Caco-2 (cell line): ENCODE measurements at regions not wholly inside any gene's neighbourhood (a gene's known extent, or its start where the extent isn't known, plus 50 kb on each side); places are given as distances from the start of the nearest gene placed in this dataset.

ENCODE experiments used
- BruUV-seq: library from RNA; stranded (reverse); fragments of 400-500 nt; replicated peaks from 2 replicates; lab custom pipeline; 2021; lab: Mats Ljungman, UMichigan
- CTCF ChIA-PET: fragments of 300-600 bp; sonication (Branson Sonifier 250); formaldehyde crosslinking; loops from one replicate; lab custom pipeline; 2022; ENCODE audit warnings: antibody characterized with exemption; lab: Charles Lee
- POLR2A ChIA-PET: fragments of 300-600 bp; sonication (Branson Sonifier 250); formaldehyde crosslinking; loops from one replicate; lab custom pipeline; 2022; ENCODE audit warnings: antibody characterized with exemption; lab: Charles Lee
- DNase-seq, 2 experiments: peaks; one replicate each; pipeline versions ENCODE4 v3.0.0 to v3.0.0-alpha.2; 2020 to 2022
- H3K27me3 ChIP-seq: replicated peaks from 2 replicates; pipeline ENCODE4 v1.6.0; 2011; ENCODE audit warnings: low read length; ENCODE audit not compliant: control insufficient read depth, insufficient read depth
- H3K36me3 ChIP-seq: 2 replicates; pipeline ENCODE4 v1.5.1; 2011; ENCODE audit warnings: low read length; ENCODE audit not compliant: control insufficient read depth, insufficient read depth
- H3K4me1 ChIP-seq: fragments of 250-450 bp; sonication (Bioruptor Pico); 2 replicates; pipeline ENCODE4 v1.5.1; 2020; ENCODE audit warnings: mild to moderate bottlenecking
- H3K4me3 ChIP-seq: 2 replicates; pipeline ENCODE4 v1.5.1; 2011; ENCODE audit warnings: low read depth, mild to moderate bottlenecking, control low read depth, low read length
- H3K9me3 ChIP-seq: fragments of 250-450 bp; sonication (Bioruptor Pico); 2 replicates; pipeline ENCODE4 v1.5.1; 2020; ENCODE audit warnings: mild to moderate bottlenecking, moderate library complexity
- H3K27ac Mint-ChIP-seq: one replicate; pipeline ENCODE4 v1.8.0; 2022; ENCODE audit warnings: mixed read lengths; ENCODE audit not compliant: unreplicated experiment
- H3K27me3 Mint-ChIP-seq: one replicate; pipeline ENCODE4 v1.8.0; 2022; ENCODE audit warnings: mixed read lengths; ENCODE audit not compliant: insufficient read depth, unreplicated experiment
- H3K36me3 Mint-ChIP-seq: one replicate; pipeline ENCODE4 v1.8.0; 2022; ENCODE audit warnings: mild to moderate bottlenecking, mixed read lengths; ENCODE audit not compliant: insufficient read depth, unreplicated experiment
- H3K4me1 Mint-ChIP-seq: one replicate; pipeline ENCODE4 v1.8.0; 2022; ENCODE audit warnings: low read depth, mixed read lengths; ENCODE audit not compliant: unreplicated experiment
- H3K4me3 Mint-ChIP-seq: one replicate; pipeline ENCODE4 v1.8.0; 2022; ENCODE audit warnings: mild to moderate bottlenecking, moderate library complexity, mixed read lengths; ENCODE audit not compliant: unreplicated experiment
- H3K9me3 Mint-ChIP-seq: one replicate; pipeline ENCODE4 v1.8.0; 2022; ENCODE audit warnings: mixed read lengths; ENCODE audit not compliant: unreplicated experiment
- intact Hi-C: fragments of 100-400 bp; cut with micrococcal nuclease; formaldehyde crosslinking; loops from one replicate; pipeline ENCODE4 v1.10.0; 2022; ENCODE audit not compliant: unreplicated experiment
- TF ChIP-seq, protein P1 (sequence below), 2 experiments: fragments of 200-600 bp in 1 of 2; IDR thresholded peaks; 1 replicate in 1 of 2; 2 replicates in 1 of 2; pipeline versions ENCODE4 v1.5.1 to v1.8.0; 2011 to 2022; ENCODE audit warnings: antibody characterized with exemption in 1 of 2, control low read depth in 1 of 2, inconsistent platforms in 1 of 2, low read depth in 1 of 2, low read length in 1 of 2, mild to moderate bottlenecking in 1 of 2, moderate library complexity in 1 of 2; ENCODE audit not compliant: insufficient read depth in 1 of 2, severe bottlenecking in 1 of 2, unreplicated experiment in 1 of 2

- BruUV-seq, result no TSS peak
- no peaks in the 10 kb centered on the region for H3K36me3 Mint-ChIP-seq
- intact Hi-C loops, result no loop called here
- peak overlapping the region; percentile 47 for H3K4me3 Mint-ChIP-seq
- Histone ChIP-seq H3K36me3 (no peaks in the 10 kb centered on the region), H3K9me3 (peaks cover 7% of the 10 kb centered on the region), H3K4me1 (no peaks in the 10 kb centered on the region; the same call in 1 of the 2 replicates), H3K4me3 (no peak overlapping the region), H3K27me3 (no peaks in the 10 kb centered on the region; the same call in 1 of the 2 replicates)
- TF ChIP-seq, protein P1, sequence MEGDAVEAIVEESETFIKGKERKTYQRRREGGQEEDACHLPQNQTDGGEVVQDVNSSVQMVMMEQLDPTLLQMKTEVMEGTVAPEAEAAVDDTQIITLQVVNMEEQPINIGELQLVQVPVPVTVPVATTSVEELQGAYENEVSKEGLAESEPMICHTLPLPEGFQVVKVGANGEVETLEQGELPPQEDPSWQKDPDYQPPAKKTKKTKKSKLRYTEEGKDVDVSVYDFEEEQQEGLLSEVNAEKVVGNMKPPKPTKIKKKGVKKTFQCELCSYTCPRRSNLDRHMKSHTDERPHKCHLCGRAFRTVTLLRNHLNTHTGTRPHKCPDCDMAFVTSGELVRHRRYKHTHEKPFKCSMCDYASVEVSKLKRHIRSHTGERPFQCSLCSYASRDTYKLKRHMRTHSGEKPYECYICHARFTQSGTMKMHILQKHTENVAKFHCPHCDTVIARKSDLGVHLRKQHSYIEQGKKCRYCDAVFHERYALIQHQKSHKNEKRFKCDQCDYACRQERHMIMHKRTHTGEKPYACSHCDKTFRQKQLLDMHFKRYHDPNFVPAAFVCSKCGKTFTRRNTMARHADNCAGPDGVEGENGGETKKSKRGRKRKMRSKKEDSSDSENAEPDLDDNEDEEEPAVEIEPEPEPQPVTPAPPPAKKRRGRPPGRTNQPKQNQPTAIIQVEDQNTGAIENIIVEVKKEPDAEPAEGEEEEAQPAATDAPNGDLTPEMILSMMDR (IDR thresholded peaks at IDR 0.05; ENCODE audit: insufficient read depth in 1 of 2, low read depth in 1 of 2, low read length in 1 of 2, severe bottlenecking in 1 of 2, unreplicated experiment in 1 of 2), result no peak
- peaks cover 2% of the 10 kb centered on the region for H3K27me3 Mint-ChIP-seq
- CTCF ChIA-PET, result interaction anchor here (1.2 kb wide), 1 partner anchor 67 kb away, joined by 3 read pairs; no protein-coding TSS in a partner anchor
- POLR2A ChIA-PET, result no interaction called here
- H3K4me1 Mint-ChIP-seq, result peaks cover 16% of the 10 kb centered on the region
- peaks cover 7% of the 10 kb centered on the region for H3K9me3 Mint-ChIP-seq
- DNase-seq, result no peak
- no peak overlapping the region for H3K27ac Mint-ChIP-seq
These were observed 103.8 kb upstream of the PARD3 start for GRCh38 chr10:34918776-34919315.

- DNase-seq, result peak in 1 of 2 experiments; percentile 13
- peaks cover 2% of the 10 kb centered on the region for H3K27me3 Mint-ChIP-seq
- H3K27ac Mint-ChIP-seq, result no peak overlapping the region
- Histone ChIP-seq H3K4me1 (no peaks in the 10 kb centered on the region; the same call in 1 of the 2 replicates), H3K4me3 (no peak overlapping the region), H3K9me3 (peaks cover under 1% of the 10 kb centered on the region; the same call in 1 of the 2 replicates), H3K36me3 (no peaks in the 10 kb centered on the region), H3K27me3 (no peaks in the 10 kb centered on the region; the same call in 1 of the 2 replicates)
- peaks cover under 1% of the 10 kb centered on the region for H3K9me3 Mint-ChIP-seq
- TF ChIP-seq, protein P1 (IDR thresholded peaks at IDR 0.05; ENCODE audit: insufficient read depth in 1 of 2, low read depth in 1 of 2, low read length in 1 of 2, severe bottlenecking in 1 of 2, unreplicated experiment in 1 of 2), result no peak
- ChIA-PET POLR2A (no interaction called here), CTCF (interaction anchor here (1.2 kb wide), 1 partner anchor 67 kb away, joined by 3 read pairs; no protein-coding TSS in a partner anchor)
- no peaks in the 10 kb centered on the region for H3K36me3 Mint-ChIP-seq
- peaks cover 16% of the 10 kb centered on the region for H3K4me1 Mint-ChIP-seq
- intact Hi-C loops, result no loop called here
- peak overlapping the region; percentile 47 for H3K4me3 Mint-ChIP-seq
- no TSS peak for BruUV-seq
These were observed 103.1 kb upstream of the PARD3 start for GRCh38 chr10:34918060-34918775.

GRCh38 chr10:34916314-34916713 lies 101.2 kb upstream of the PARD3 start:
- no peaks in the 10 kb centered on the region; the same call in 1 of the 2 replicates for H3K4me1 ChIP-seq
- BruUV-seq, result no TSS peak
- H3K9me3 ChIP-seq, result no peaks in the 10 kb centered on the region
- no peak overlapping the region for H3K4me3 Mint-ChIP-seq
- H3K36me3 Mint-ChIP-seq, result no peaks in the 10 kb centered on the region
- peak in 1 of 2 experiments; percentile 7 for DNase-seq
- H3K36me3 ChIP-seq, result no peaks in the 10 kb centered on the region
- H3K4me1 Mint-ChIP-seq, result peaks cover 10% of the 10 kb centered on the region
- H3K9me3 Mint-ChIP-seq, result no peaks in the 10 kb centered on the region
- intact Hi-C loops, result no loop called here
- H3K4me3 ChIP-seq, result no peak overlapping the region
- CTCF ChIA-PET, result no interaction called here
- POLR2A ChIA-PET, result no interaction called here
- H3K27me3 Mint-ChIP-seq, result peaks cover 7% of the 10 kb centered on the region
- TF ChIP-seq, protein P1 (IDR thresholded peaks at IDR 0.05; ENCODE audit: insufficient read depth in 1 of 2, low read depth in 1 of 2, low read length in 1 of 2, severe bottlenecking in 1 of 2, unreplicated experiment in 1 of 2), result no peak
- no peak overlapping the region for H3K27ac Mint-ChIP-seq
- no peaks in the 10 kb centered on the region; the same call in 1 of the 2 replicates for H3K27me3 ChIP-seq
